Epithelial cell of esophagus (primary cell): ENCODE measurements at regions not wholly inside any gene's neighbourhood (a gene's known extent, or its start where the extent isn't known, plus 50 kb on each side); places are given as distances from the start of the nearest gene placed in this dataset.
"Not testable (repeated sequence)": the region's sequence is repeated elsewhere in the genome, so short reads cannot be mapped to it uniquely, and the experiment has no call there.

Source experiments
- DNase-seq: peaks from one replicate; pipeline ENCODE4 v3.0.0; 2010; ENCODE audit warnings: low read depth
- H3K4me3 ChIP-seq: 2 replicates; pipeline ENCODE4 v1.5.1; 2011; ENCODE audit warnings: mild to moderate bottlenecking, low read length, control low read depth
- TF ChIP-seq, protein P1 (sequence below): IDR thresholded peaks from 2 replicates; pipeline ENCODE4 v1.5.1; 2011; ENCODE audit warnings: low read depth, mild to moderate bottlenecking, low read length, control low read depth, inconsistent platforms; ENCODE audit not compliant: insufficient read depth; ENCODE audit errors: missing control alignments

DNA sequence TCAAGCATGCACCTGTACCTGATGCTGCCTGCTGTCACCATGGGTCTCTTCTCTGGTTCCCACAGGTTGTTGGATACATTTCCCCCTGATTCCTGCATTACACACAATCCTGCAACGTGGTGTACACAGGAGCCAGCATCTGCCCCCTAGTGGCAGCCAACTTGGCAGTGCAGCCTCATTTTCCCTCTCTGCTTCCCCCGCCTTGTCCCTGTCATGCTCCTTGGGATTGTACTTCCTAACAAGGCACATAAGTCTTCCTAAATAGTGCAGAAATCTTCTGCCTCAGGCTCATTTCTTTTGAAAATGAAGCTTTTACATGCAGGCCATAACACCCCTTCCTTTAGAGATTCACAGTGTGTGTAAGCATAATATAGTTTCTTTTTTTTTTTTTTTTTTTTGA, 387.5 kb downstream of the CCSER2 start:
- DNase-seq, result peak; percentile 72
- TF ChIP-seq, protein P1, sequence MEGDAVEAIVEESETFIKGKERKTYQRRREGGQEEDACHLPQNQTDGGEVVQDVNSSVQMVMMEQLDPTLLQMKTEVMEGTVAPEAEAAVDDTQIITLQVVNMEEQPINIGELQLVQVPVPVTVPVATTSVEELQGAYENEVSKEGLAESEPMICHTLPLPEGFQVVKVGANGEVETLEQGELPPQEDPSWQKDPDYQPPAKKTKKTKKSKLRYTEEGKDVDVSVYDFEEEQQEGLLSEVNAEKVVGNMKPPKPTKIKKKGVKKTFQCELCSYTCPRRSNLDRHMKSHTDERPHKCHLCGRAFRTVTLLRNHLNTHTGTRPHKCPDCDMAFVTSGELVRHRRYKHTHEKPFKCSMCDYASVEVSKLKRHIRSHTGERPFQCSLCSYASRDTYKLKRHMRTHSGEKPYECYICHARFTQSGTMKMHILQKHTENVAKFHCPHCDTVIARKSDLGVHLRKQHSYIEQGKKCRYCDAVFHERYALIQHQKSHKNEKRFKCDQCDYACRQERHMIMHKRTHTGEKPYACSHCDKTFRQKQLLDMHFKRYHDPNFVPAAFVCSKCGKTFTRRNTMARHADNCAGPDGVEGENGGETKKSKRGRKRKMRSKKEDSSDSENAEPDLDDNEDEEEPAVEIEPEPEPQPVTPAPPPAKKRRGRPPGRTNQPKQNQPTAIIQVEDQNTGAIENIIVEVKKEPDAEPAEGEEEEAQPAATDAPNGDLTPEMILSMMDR, result peak; percentile 80

DNA sequence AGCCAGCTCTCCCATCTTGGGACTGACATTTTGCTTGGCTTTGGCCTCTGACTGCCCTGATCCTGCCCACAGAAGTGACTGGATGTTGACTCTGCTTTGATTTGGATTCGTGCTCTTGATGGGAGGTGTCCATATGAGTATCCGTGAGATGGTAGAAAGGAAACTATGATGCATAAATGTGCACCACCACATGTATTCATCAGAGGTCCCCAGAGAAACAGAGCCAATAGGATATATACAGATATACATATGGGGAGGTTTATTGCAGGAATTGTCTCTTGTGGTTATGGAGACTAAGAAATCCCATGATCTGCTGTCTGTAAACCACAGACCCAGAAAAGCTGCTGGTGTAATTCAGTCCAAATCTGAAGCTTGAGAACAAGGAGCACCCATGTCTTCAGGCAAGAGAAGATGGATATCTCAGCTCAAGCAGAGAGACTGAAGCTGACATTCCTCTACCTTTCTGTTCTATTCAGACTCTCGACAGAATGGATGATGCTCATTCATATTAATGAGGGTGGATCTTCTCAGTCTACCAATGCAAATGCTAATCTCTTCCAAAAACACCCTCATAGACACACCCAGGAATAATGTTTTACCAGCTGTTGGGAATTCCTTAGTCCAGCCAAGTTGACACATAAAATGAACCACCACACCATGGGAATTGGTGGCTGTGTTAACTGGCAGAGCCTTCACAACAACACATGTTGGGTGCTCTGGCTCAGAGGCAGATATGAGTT, 390.7 kb downstream of the CCSER2 start:
- TF ChIP-seq, protein P1, result no peak
- no peak for DNase-seq
- H3K4me3 ChIP-seq, result no peak overlapping the region

More for the DNA sequence above, 387.5 kb downstream of the CCSER2 start:
- no peak overlapping the region for H3K4me3 ChIP-seq

DNA sequence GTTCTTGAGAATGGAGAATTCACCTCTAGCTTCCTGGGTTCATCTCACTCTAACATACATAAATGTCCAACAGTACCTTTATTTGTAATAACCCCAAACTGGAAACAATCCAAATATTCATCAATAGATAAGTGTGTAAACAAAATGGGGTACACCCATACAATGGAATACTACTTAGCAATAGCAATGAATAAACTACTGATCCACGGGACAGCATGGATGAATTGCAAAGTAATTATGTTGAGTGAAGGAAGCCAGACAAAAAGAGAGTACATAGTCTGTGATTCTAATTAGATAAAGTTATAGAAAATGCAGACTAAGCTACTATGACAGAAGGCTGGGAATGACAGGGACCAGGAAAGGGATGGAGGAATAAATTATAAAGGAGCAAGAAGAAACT, 391.3 kb downstream of the CCSER2 start:
- no peak for DNase-seq
- TF ChIP-seq, protein P1, result no peak

DNA sequence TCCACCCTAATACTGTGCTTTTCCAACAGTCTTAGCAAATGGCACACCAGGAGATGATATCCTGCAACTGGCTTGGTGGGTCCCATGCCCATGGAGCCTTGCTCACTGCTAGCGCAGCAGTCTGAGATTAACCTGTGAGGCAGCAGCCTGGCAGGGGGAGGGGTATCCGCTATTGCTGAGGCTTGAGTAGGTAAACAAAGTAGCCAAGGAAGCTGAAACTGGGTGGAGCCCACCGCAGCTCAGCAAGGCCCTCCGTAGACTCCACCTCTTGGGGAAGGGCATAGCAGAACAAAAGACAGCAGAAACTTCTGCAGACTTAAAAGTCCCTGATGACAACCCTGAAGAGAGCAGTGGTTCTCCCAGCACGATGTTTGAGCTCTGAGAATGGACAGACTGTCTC, 399.0 kb downstream of the CCSER2 start:
- no peak overlapping the region for H3K4me3 ChIP-seq
- TF ChIP-seq, protein P1, result no peak
- no peak for DNase-seq

More for the DNA sequence above, 391.3 kb downstream of the CCSER2 start:
- no peak overlapping the region for H3K4me3 ChIP-seq

DNA sequence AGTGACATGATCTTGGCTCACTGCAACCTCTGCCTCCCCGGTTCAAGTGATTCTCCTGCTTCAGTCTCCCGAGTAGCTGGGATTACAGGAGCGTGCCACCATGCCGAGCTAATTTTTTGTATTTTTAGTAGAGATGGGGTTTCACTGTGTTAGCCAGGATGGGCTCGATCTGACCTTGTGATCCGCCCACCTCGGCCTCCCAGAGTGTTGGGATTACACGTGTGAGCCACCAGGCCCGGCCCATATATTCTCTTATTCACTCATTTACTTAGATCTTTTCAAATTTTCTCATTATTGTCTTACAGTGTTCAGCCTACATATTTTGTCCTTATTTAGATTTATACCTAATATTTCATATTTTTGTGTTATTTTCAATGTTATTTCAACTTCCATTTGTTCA, 410.7 kb downstream of the CCSER2 start:
- not testable (repeated sequence) for DNase-seq, H3K4me3 ChIP-seq

DNA sequence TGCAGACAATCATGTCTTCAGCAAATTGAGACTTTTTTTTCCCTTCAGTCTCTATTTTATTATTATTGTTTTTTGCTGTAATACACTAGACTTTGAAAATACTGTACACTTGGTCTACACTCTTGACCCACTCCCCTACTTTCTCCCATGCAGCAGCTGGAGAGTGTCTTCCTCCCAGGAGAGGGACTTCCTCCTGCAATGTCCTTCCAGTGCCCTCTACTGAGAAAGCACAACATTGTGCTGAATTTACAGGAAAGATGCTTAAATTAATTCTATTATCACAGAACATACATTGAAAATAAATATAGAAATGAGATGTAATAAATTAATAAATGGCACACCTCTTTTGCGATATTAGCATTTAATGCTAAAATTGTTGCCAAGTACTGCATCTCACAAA, 411.3 kb downstream of the CCSER2 start:
- no peak overlapping the region for H3K4me3 ChIP-seq
- TF ChIP-seq, protein P1, result peak; percentile 9

DNA sequence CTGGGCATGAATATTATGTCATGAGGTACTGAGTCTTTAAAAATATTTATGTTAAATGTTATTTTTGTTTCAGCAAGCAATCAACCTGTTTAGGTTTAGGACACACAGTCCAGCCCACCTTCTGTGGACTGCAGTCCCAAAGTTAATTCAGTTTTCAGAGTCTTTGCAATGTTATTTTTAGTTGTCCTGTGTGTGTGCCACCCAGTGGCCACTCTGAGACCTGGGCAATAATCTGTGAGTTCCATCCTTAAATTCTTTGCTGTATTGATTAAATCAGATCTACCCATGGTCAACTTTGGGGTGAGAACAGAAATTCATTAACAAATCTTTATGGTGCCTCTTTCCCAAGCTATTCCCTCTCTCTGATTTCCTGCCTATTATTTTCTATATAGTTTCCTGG, 415.1 kb downstream of the CCSER2 start:
- DNase-seq, result peak; percentile 32
- TF ChIP-seq, protein P1, result peak; percentile 71
- H3K4me3 ChIP-seq, result no peak overlapping the region

More for the DNA sequence above, 411.3 kb downstream of the CCSER2 start:
- no peak for DNase-seq
